ENCODE measurements at regions not wholly inside any gene's neighbourhood (a gene's known extent, or its start where the extent isn't known, plus 50 kb on each side); places are given as distances from the start of the nearest gene placed in this dataset.

DNA sequence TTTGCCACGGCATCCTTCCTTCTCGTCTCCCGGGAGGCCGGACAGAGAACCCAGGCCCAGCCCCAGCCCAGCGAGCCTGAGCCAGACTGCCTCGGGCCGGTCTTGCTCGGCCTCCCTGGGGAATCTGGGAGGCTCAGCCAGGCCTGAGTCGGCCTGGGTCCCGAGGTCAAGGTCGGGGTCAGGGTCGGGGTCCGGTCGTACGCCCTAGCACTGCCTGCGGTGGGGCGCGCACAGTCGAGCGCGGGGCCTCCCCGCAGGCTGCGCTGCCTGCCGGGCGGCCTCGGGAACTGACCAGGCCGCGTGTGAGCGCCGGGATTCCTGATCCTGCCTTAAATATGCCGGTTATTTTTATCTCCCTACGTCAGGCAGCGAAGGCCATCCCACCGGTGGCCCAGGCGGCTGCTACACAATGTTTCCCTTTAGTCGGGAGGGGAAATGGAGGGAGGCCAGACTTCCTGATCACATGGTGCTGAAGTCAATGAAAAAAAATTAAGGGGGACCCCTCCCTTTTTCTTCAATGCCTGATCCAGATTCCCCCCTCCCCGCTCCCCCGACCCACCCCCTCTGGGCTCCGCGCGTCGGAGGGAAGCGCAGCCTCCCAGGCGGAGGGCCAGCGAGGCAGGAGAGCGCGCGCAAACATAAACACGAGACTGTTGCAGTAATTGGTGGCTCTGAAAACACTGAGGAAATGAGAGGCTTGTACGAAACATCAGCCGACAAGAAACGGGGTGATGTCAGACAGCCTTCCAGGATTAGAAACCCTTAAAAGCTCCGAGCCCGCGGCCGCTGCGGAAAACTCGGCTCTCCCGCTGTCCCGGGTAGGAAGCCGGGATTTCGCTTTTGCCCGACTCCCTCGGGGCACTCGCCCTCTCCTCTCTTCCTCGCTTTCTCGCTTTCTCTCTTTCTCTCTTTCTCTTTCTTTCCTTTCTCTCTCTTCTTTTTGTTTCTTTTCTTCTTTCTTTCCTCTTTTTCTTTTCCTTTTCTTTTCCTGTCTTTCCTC lies 148.2 kb upstream of the KLF4 start:
- TF ChIP-seq POLR2A (IDR thresholded peaks at IDR 0.05) = peak in 2 of 4 donors; percentile 42 to 79
- TF ChIP-seq, protein P1, sequence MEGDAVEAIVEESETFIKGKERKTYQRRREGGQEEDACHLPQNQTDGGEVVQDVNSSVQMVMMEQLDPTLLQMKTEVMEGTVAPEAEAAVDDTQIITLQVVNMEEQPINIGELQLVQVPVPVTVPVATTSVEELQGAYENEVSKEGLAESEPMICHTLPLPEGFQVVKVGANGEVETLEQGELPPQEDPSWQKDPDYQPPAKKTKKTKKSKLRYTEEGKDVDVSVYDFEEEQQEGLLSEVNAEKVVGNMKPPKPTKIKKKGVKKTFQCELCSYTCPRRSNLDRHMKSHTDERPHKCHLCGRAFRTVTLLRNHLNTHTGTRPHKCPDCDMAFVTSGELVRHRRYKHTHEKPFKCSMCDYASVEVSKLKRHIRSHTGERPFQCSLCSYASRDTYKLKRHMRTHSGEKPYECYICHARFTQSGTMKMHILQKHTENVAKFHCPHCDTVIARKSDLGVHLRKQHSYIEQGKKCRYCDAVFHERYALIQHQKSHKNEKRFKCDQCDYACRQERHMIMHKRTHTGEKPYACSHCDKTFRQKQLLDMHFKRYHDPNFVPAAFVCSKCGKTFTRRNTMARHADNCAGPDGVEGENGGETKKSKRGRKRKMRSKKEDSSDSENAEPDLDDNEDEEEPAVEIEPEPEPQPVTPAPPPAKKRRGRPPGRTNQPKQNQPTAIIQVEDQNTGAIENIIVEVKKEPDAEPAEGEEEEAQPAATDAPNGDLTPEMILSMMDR (IDR thresholded peaks at IDR 0.05) = peak in 2 of 7 experiments; percentile 6 to 10
- TF ChIP-seq EP300 (IDR thresholded peaks at IDR 0.05) = peak; percentile 46
